Coronary artery (tissue), 2 donors: ENCODE measurements at regions not wholly inside any gene's neighbourhood (a gene's known extent, or its start where the extent isn't known, plus 50 kb on each side); places are given as distances from the start of the nearest gene placed in this dataset.

ENCODE experiments used
- DNase-seq: peaks from one replicate; pipeline ENCODE4 v3.0.0-alpha.2; 2017; ENCODE audit warnings: low spot score
- H3K27ac ChIP-seq, 2 donors: fragments of 200-600 bp; sonication (generic); one replicate each; pipeline ENCODE4 v1.5.1; 2016 to 2019
- H3K4me3 ChIP-seq: fragments of 200-600 bp; sonication (generic); 2 replicates; pipeline ENCODE4 v1.5.1; 2016; ENCODE audit warnings: mild to moderate bottlenecking, moderate library complexity
- CTCF ChIP-seq: fragments of 200-600 bp; sonication (generic); IDR thresholded peaks from one replicate; pipeline ENCODE4 v1.5.1; 2019; ENCODE audit warnings: antibody characterized with exemption

- Histone ChIP-seq H3K4me3 (no peak overlapping the region), H3K27ac (no peak overlapping the region)
- TF ChIP-seq CTCF = no peak
- no peak for DNase-seq
These were observed 1103.2 kb upstream of the ZEB2 start for GRCh38 chr2:145623136-145623535.

- no peak for TF ChIP-seq CTCF
- Histone ChIP-seq H3K27ac (no peak overlapping the region), H3K4me3 (no peak overlapping the region)
- no peak for DNase-seq
These were observed 1102.4 kb upstream of the ZEB2 start for GRCh38 chr2:145622285-145622684.

- no peak for TF ChIP-seq CTCF
- no peak for DNase-seq
- H3K27ac ChIP-seq = no peak overlapping the region
- no peak overlapping the region for H3K4me3 ChIP-seq
These were observed 1098.0 kb upstream of the ZEB2 start for GRCh38 chr2:145617906-145618305.

- no peak for TF ChIP-seq CTCF
- Histone ChIP-seq H3K27ac (no peak overlapping the region), H3K4me3 (no peak overlapping the region)
- no peak for DNase-seq
These were observed 1097.5 kb upstream of the ZEB2 start for GRCh38 chr2:145617420-145617819.

- Histone ChIP-seq H3K4me3 (no peak overlapping the region), H3K27ac (no peak overlapping the region)
- DNase-seq = no peak
- no peak for TF ChIP-seq CTCF
These were observed 1095.7 kb upstream of the ZEB2 start for GRCh38 chr2:145615626-145616025.

- Histone ChIP-seq H3K27ac (no peak overlapping the region), H3K4me3 (no peak overlapping the region)
- no peak for TF ChIP-seq CTCF
- DNase-seq = no peak
These were observed 1090.0 kb upstream of the ZEB2 start for GRCh38 chr2:145609951-145610350.

GRCh38 chr2:145601361-145601925 lies 1081.5 kb upstream of the ZEB2 start:
- no peak for DNase-seq
- Histone ChIP-seq H3K27ac (no peak overlapping the region), H3K4me3 (no peak overlapping the region)
- no peak for TF ChIP-seq CTCF
